22Rv1 (cell line): ENCODE measurements at regions not wholly inside any gene's neighbourhood (a gene's known extent, or its start where the extent isn't known, plus 50 kb on each side); places are given as distances from the start of the nearest gene placed in this dataset.

Experiments used
- CTCF ChIP-seq: fragments of 450-650 bp; IDR thresholded peaks from 2 replicates; pipeline ENCODE4 v1.5.1; 2017; ENCODE audit warnings: mild to moderate bottlenecking
- ZFX ChIP-seq: fragments of 450-650 bp; IDR thresholded peaks from 2 replicates; pipeline ENCODE4 v1.6.1; 2017; ENCODE audit warnings: antibody characterized with exemption, borderline replicate concordance

- TF ChIP-seq CTCF, result no peak
- no peak for TF ChIP-seq ZFX
These were observed 618.6 kb upstream of the CNTNAP2 start for GRCh38 chr7:145497911-145498525.
